ENCODE measurements at regions not wholly inside any gene's neighbourhood (a gene's known extent, or its start where the extent isn't known, plus 50 kb on each side); places are given as distances from the start of the nearest gene placed in this dataset.
"Not testable (repeated sequence)": the region's sequence is repeated elsewhere in the genome, so short reads cannot be mapped to it uniquely, and the experiment has no call there.

- Histone ChIP-seq H3K9me3 (no peaks in the 10 kb centered on the region), H3K27me3 (peaks cover 0 to 38% of the 10 kb centered on the region in 2 donors), H3K36me3 (no peaks in the 10 kb centered on the region), H3K4me1 (no peaks in the 10 kb centered on the region), H3K27ac (no peak overlapping the region), H3K4me3 (no peak overlapping the region)
- no peak for TF ChIP-seq POLR2A (IDR thresholded peaks at IDR 0.05)
- TF ChIP-seq, protein P1, sequence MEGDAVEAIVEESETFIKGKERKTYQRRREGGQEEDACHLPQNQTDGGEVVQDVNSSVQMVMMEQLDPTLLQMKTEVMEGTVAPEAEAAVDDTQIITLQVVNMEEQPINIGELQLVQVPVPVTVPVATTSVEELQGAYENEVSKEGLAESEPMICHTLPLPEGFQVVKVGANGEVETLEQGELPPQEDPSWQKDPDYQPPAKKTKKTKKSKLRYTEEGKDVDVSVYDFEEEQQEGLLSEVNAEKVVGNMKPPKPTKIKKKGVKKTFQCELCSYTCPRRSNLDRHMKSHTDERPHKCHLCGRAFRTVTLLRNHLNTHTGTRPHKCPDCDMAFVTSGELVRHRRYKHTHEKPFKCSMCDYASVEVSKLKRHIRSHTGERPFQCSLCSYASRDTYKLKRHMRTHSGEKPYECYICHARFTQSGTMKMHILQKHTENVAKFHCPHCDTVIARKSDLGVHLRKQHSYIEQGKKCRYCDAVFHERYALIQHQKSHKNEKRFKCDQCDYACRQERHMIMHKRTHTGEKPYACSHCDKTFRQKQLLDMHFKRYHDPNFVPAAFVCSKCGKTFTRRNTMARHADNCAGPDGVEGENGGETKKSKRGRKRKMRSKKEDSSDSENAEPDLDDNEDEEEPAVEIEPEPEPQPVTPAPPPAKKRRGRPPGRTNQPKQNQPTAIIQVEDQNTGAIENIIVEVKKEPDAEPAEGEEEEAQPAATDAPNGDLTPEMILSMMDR (IDR thresholded peaks at IDR 0.05) = no peak
- DNase-seq = no peak
- intact Hi-C loops (cut with DNase I; ENCODE audit: low total_unique reads) = no loop called here
These were observed 80.8 kb upstream of the PAX2 start for GRCh38 chr10:100664316-100665149.

- H3K27ac ChIP-seq; H3K4me3 ChIP-seq; intact Hi-C loops (cut with DNase I; ENCODE audit: low total_unique reads); DNase-seq; H3K9me3 ChIP-seq; H3K36me3 ChIP-seq; H3K4me1 ChIP-seq: not testable (repeated sequence)
- peaks cover 0 to 39% of the 10 kb centered on the region in 2 donors for H3K27me3 ChIP-seq
These were observed 78.7 kb upstream of the PAX2 start for GRCh38 chr10:100666634-100667033.

DNA sequence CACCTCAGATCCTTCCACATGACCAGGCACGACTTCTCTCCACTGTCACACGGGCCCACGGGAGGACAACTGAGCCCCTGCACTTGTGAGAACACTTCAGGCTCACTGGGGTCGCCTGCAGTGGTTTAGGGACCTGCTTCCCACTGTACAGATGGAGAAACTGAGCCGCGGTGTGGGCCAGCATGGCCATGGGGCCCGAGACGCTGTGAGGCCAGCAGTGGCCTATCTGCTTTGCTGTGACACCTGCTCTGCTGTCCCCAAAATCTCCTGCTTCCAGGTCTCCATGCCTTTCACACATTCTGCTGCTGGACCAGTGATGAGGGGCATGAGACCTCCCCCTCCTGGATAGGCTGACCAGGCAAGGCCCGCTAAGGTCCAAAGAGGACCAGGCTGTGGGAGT lies 75.8 kb upstream of the PAX2 start:
- Histone ChIP-seq H3K27me3 (peaks cover 0 to 43% of the 10 kb centered on the region in 2 donors), H3K36me3 (no peaks in the 10 kb centered on the region), H3K4me3 (no peak overlapping the region), H3K9me3 (no peaks in the 10 kb centered on the region), H3K27ac (no peak overlapping the region), H3K4me1 (peaks cover 0 to 5% of the 10 kb centered on the region in 2 donors)
- TF ChIP-seq, protein P1 (IDR thresholded peaks at IDR 0.05) = no peak
- no peak for TF ChIP-seq POLR2A (IDR thresholded peaks at IDR 0.05)
- DNase-seq = no peak
- intact Hi-C loops (cut with DNase I; ENCODE audit: low total_unique reads) = no loop called here

GRCh38 chr10:100670368-100670767 lies 75.0 kb upstream of the PAX2 start:
- Histone ChIP-seq H3K36me3 (no peaks in the 10 kb centered on the region), H3K27me3 (peaks cover 0 to 43% of the 10 kb centered on the region in 2 donors), H3K9me3 (no peaks in the 10 kb centered on the region), H3K4me3 (no peak overlapping the region), H3K27ac (no peak overlapping the region), H3K4me1 (peaks cover 0 to 5% of the 10 kb centered on the region in 2 donors)
- intact Hi-C loops (cut with DNase I; ENCODE audit: low total_unique reads) = no loop called here
- no peak for DNase-seq
- no peak for TF ChIP-seq POLR2A (IDR thresholded peaks at IDR 0.05)
- TF ChIP-seq, protein P1 (IDR thresholded peaks at IDR 0.05) = no peak

- peaks cover 0 to 5% of the 10 kb centered on the region in 2 donors for H3K4me1 ChIP-seq
- no peaks in the 10 kb centered on the region for H3K9me3 ChIP-seq
- H3K27ac ChIP-seq = no peak overlapping the region
- peaks cover 0 to 43% of the 10 kb centered on the region in 2 donors for H3K27me3 ChIP-seq
- H3K4me3 ChIP-seq = no peak overlapping the region
- intact Hi-C loops (cut with DNase I; ENCODE audit: low total_unique reads) = no loop called here
- TF ChIP-seq, protein P1 (IDR thresholded peaks at IDR 0.05) = peak in 3 of 4 experiments; percentile 32 to 47 (median 32)
- no peak for TF ChIP-seq POLR2A (IDR thresholded peaks at IDR 0.05)
- no peak for DNase-seq
- H3K36me3 ChIP-seq = no peaks in the 10 kb centered on the region
These were observed 74.4 kb upstream of the PAX2 start for GRCh38 chr10:100670828-100671479.

Data from uterus (tissue), 3 donors.